IMR-90 (cell line): ENCODE measurements at regions not wholly inside any gene's neighbourhood (a gene's known extent, or its start where the extent isn't known, plus 50 kb on each side); places are given as distances from the start of the nearest gene placed in this dataset.

Experiments used
- ATAC-seq: fragments of 200-7000 bp; cut with Tn5 transposase; 2 replicates; pipeline ENCODE4 v1.9.1; 2020; ENCODE audit warnings: low read depth, mild to moderate bottlenecking, moderate library complexity
- BruUV-seq: library from RNA; stranded (reverse); fragments of 400-500 nt; replicated peaks from 2 replicates; lab custom pipeline; 2021; lab: Mats Ljungman, UMichigan
- CTCF ChIA-PET: fragments of 300-600 bp; formaldehyde crosslinking; extraction: SDS; loops from one replicate; lab custom pipeline; 2021; ENCODE audit warnings: antibody characterized with exemption; lab: Yijun Ruan, JAX
- POLR2A ChIA-PET: fragments of 300-600 bp; sonication (Branson Sonifier 250); formaldehyde crosslinking; loops from one replicate; lab custom pipeline; 2022; ENCODE audit warnings: antibody characterized with exemption; ENCODE audit not compliant: unreplicated experiment; lab: Charles Lee
- DNase-seq: peaks from one replicate; pipeline ENCODE4 v3.0.0; 2013
- H2AFZ ChIP-seq: replicated peaks from 2 replicates; pipeline ENCODE3; 2013; ENCODE audit warnings: low read length, mild to moderate bottlenecking; ENCODE audit not compliant: poor library complexity
- H2AK5ac ChIP-seq: 2 replicates; pipeline ENCODE4 v1.6.1; 2013; ENCODE audit warnings: low read depth, low read length, inconsistent platforms
- H2AK9ac ChIP-seq: replicated peaks from 2 replicates; pipeline ENCODE3; 2013; ENCODE audit warnings: mild to moderate bottlenecking, low read depth, low read length, moderate library complexity; ENCODE audit not compliant: poor library complexity
- H2BK120ac ChIP-seq: 2 replicates; pipeline ENCODE4 v1.6.1; 2013; ENCODE audit warnings: low read depth, low read length, inconsistent platforms
- H2BK15ac ChIP-seq: 3 replicates; pipeline ENCODE4 v1.6.1; 2013; ENCODE audit warnings: low read depth, low read length, inconsistent platforms
- H2BK20ac ChIP-seq: 2 replicates; pipeline ENCODE4 v1.6.1; 2013; ENCODE audit warnings: low read depth, mild to moderate bottlenecking, inconsistent platforms, low read length, moderate library complexity
- H2BK5ac ChIP-seq: 2 replicates; pipeline ENCODE4 v1.6.1; 2013; ENCODE audit warnings: mild to moderate bottlenecking, low read depth, low read length, inconsistent platforms; ENCODE audit not compliant: poor library complexity, severe bottlenecking
- H3K14ac ChIP-seq: replicated peaks from 2 replicates; pipeline ENCODE4 v1.6.1; 2013; ENCODE audit warnings: low read depth, low read length, inconsistent platforms
- H3K18ac ChIP-seq: 2 replicates; pipeline ENCODE4 v1.6.1; 2013; ENCODE audit warnings: low read depth, low read length, control low read depth
- H3K23ac ChIP-seq: 2 replicates; pipeline ENCODE4 v1.6.1; 2013; ENCODE audit warnings: low read depth, low read length, inconsistent platforms
- H3K27ac ChIP-seq: 2 replicates; pipeline ENCODE4 v1.5.1; 2013; ENCODE audit warnings: mild to moderate bottlenecking, control low read depth, low read length; ENCODE audit not compliant: insufficient read depth
- H3K27me3 ChIP-seq: 2 replicates; pipeline ENCODE4 v1.6.1; 2013; ENCODE audit warnings: low read length; ENCODE audit not compliant: control insufficient read depth, insufficient read depth
- H3K36me3 ChIP-seq: 2 replicates; pipeline ENCODE4 v1.6.1; 2013; ENCODE audit warnings: low read length, mixed read lengths; ENCODE audit not compliant: control insufficient read depth, insufficient read depth
- H3K4ac ChIP-seq: 2 replicates; pipeline ENCODE4 v1.6.1; 2013; ENCODE audit warnings: low read depth, low read length, inconsistent platforms
- H3K4me1 ChIP-seq: 2 replicates; pipeline ENCODE4 v1.6.1; 2013; ENCODE audit warnings: low read length, mixed read lengths; ENCODE audit not compliant: control insufficient read depth, insufficient read depth
- H3K4me2 ChIP-seq: 2 replicates; pipeline ENCODE4 v1.6.1; 2013; ENCODE audit warnings: low read depth, mild to moderate bottlenecking, control low read depth, low read length, moderate library complexity
- H3K4me3 ChIP-seq: 2 replicates; pipeline ENCODE4 v1.5.1; 2013; ENCODE audit warnings: low read depth, mild to moderate bottlenecking, control low read depth, low read length, moderate library complexity; ENCODE audit not compliant: insufficient read depth
- H3K56ac ChIP-seq: 2 replicates; pipeline ENCODE4 v1.6.1; 2013; ENCODE audit warnings: low read length, inconsistent platforms; ENCODE audit not compliant: insufficient read depth; ENCODE audit errors: extremely low read depth
- H3K79me1 ChIP-seq, 2 experiments: 2 replicates each; pipeline ENCODE4 v1.6.1; 2013; ENCODE audit warnings: low read length in 2 of 2, inconsistent platforms in 1 of 2, low read depth in 1 of 2
- H3K9ac ChIP-seq: 2 replicates; pipeline ENCODE4 v1.6.1; 2013; ENCODE audit warnings: low read depth, low read length, control low read depth
- H3K9me1 ChIP-seq: 2 replicates; pipeline ENCODE4 v1.6.1; 2013; ENCODE audit warnings: low read length, inconsistent platforms; ENCODE audit not compliant: insufficient read depth
- H3K9me3 ChIP-seq: 2 replicates; pipeline ENCODE4 v1.6.1; 2013; ENCODE audit warnings: low read length; ENCODE audit not compliant: control insufficient read depth, insufficient read depth
- H4K20me1 ChIP-seq: 2 replicates; pipeline ENCODE4 v1.6.1; 2013; ENCODE audit warnings: low read length, inconsistent platforms; ENCODE audit not compliant: insufficient read depth
- H4K5ac ChIP-seq: 2 replicates; pipeline ENCODE4 v1.6.1; 2013; ENCODE audit warnings: mild to moderate bottlenecking, low read depth, low read length, control low read depth
- H4K8ac ChIP-seq, 2 experiments: 2 replicates each; pipeline ENCODE4 v1.6.1; 2013; ENCODE audit warnings: low read depth in 2 of 2, low read length in 2 of 2, control low read depth in 1 of 2, inconsistent platforms in 1 of 2
- H4K91ac ChIP-seq: 2 replicates; pipeline ENCODE4 v1.6.1; 2013; ENCODE audit warnings: low read depth, low read length, inconsistent platforms; ENCODE audit not compliant: insufficient read depth
- BHLHE40 ChIP-seq: fragments of 150-350 bp; IDR thresholded peaks from 2 replicates; pipeline ENCODE4 v1.6.1; 2016; ENCODE audit warnings: mild to moderate bottlenecking, low read depth, low read length
- CEBPB ChIP-seq: IDR thresholded peaks from 2 replicates; pipeline ENCODE4 v1.6.1; 2012; ENCODE audit warnings: low read depth, low read length, improper control_type of control experiment
- CHD1 ChIP-seq: IDR thresholded peaks from 2 replicates; pipeline ENCODE4 v1.6.1; 2012; ENCODE audit warnings: low read depth, low read length, improper control_type of control experiment
- ELK1 ChIP-seq: fragments of 150-350 bp; IDR thresholded peaks from 2 replicates; pipeline ENCODE4 v1.6.1; 2016; ENCODE audit warnings: low read depth, mild to moderate bottlenecking, low read length, moderate library complexity, borderline replicate concordance
- FOS ChIP-seq: fragments of 150-350 bp; IDR thresholded peaks from 2 replicates; pipeline ENCODE4 v1.6.1; 2016; ENCODE audit warnings: low read depth, low read length
- MAFK ChIP-seq: IDR thresholded peaks from 2 replicates; pipeline ENCODE4 v1.6.1; 2012; ENCODE audit warnings: low read depth, low read length, improper control_type of control experiment
- MAZ ChIP-seq: IDR thresholded peaks from 2 replicates; pipeline ENCODE4 v1.6.1; 2012; ENCODE audit warnings: low read depth, mild to moderate bottlenecking, low read length, improper control_type of control experiment, moderate library complexity, borderline replicate concordance
- MXI1 ChIP-seq: IDR thresholded peaks from 2 replicates; pipeline ENCODE4 v1.6.1; 2012; ENCODE audit warnings: low read depth, mild to moderate bottlenecking, low read length, moderate library complexity, borderline replicate concordance
- POLR2A ChIP-seq: IDR thresholded peaks from 2 replicates; pipeline ENCODE4 v1.6.1; 2012; ENCODE audit warnings: mild to moderate bottlenecking, low read depth, low read length
- RAD21 ChIP-seq: IDR thresholded peaks from 2 replicates; pipeline ENCODE4 v1.6.1; 2012; ENCODE audit warnings: low read length, improper control_type of control experiment
- RCOR1 ChIP-seq: IDR thresholded peaks from 2 replicates; pipeline ENCODE4 v1.6.1; 2012; ENCODE audit warnings: mild to moderate bottlenecking, low read length, improper control_type of control experiment; ENCODE audit not compliant: insufficient replicate concordance
- RFX5 ChIP-seq: IDR thresholded peaks from 2 replicates; pipeline ENCODE4 v1.8.0; 2012; ENCODE audit warnings: low read depth, mild to moderate bottlenecking, low read length, moderate library complexity
- SMC3 ChIP-seq: fragments of 150-350 bp; IDR thresholded peaks from 2 replicates; pipeline ENCODE4 v1.6.1; 2016; ENCODE audit warnings: low read depth, mild to moderate bottlenecking, antibody characterized with exemption, low read length, moderate library complexity
- WGBS, 2 experiments: methylation state at CpG; one replicate each; pipeline versions ENCODE4 v1.1.5 to v1.1.7; 2013; ENCODE audit warnings: missing lambda C conversion rate in 2 of 2; ENCODE audit not compliant: insufficient read length in 1 of 2; ENCODE audit errors: extremely low coverage in 2 of 2; 5-methylcytosine and 5-hydroxymethylcytosine counted together
- dilution Hi-C: fragments of 300-500 bp; cut with HindIII; formaldehyde crosslinking; loops from one replicate; pipeline ENCODE4 v1.14.3; 2018; ENCODE audit warnings: low sequenced_read_pairs; ENCODE audit not compliant: unreplicated experiment
- in situ Hi-C: fragments of 300-500 bp; cut with MboI; formaldehyde crosslinking; loops from 3 replicates; pipeline ENCODE4 v1.14.3; 2019; ENCODE audit warnings: low sequenced_read_pairs, inconsistent platforms, mixed read lengths
- intact Hi-C: fragments of 100-400 bp; cut with micrococcal nuclease; formaldehyde crosslinking; loops from 2 replicates; pipeline ENCODE4 v1.10.0; 2022
- TF ChIP-seq, protein P1 (sequence below): fragments of 150-350 bp; IDR thresholded peaks from 2 replicates; pipeline ENCODE4 v1.6.1; 2017; ENCODE audit warnings: mild to moderate bottlenecking, antibody characterized with exemption, low read length, low read depth
- TF ChIP-seq, protein P2 (sequence below): conservative IDR thresholded peaks from 2 replicates; pipeline ENCODE4 v1.5.1; 2012; ENCODE audit warnings: mild to moderate bottlenecking, low read depth, low read length, improper control_type of control experiment

- Histone ChIP-seq H3K4me3 (no peak overlapping the region), H3K4me2 (no peak overlapping the region), H2BK120ac (peak overlapping the region; percentile 38; the same call in 1 of the 2 replicates), H4K5ac (no peak overlapping the region), H2AK9ac (peak overlapping the region; percentile 63), H3K27me3 (no peaks in the 10 kb centered on the region), H3K18ac (no peak overlapping the region), H3K9me1 (no peaks in the 10 kb centered on the region), H3K9me3 (no peaks in the 10 kb centered on the region; the same call in 1 of the 2 replicates), H4K20me1 (no peaks in the 10 kb centered on the region), H2BK5ac (no peak overlapping the region), H3K79me1 (no peaks in the 10 kb centered on the region), H3K23ac (no peak overlapping the region), H2BK15ac (no peak overlapping the region; the same call in 2 of the 3 replicates), H2AFZ (peak overlapping the region; percentile 68), H4K91ac (no peak overlapping the region), H2BK20ac (peak overlapping the region; percentile 34; the same call in 1 of the 2 replicates), H3K4ac (peak overlapping the region; percentile 68), H3K14ac (no peak overlapping the region), H2AK5ac (no peak overlapping the region), H3K9ac (no peak overlapping the region), H3K27ac (no peak overlapping the region), H3K4me1 (no peaks in the 10 kb centered on the region; the same call in 1 of the 2 replicates), H3K56ac (no peak overlapping the region), H3K36me3 (no peaks in the 10 kb centered on the region), H4K8ac (no peak overlapping the region; a peak in 1 of 4 replicates)
- intact Hi-C loops (no loop called here), dilution Hi-C loops (no loop called here), in situ Hi-C loops (no loop called here)
- ChIA-PET POLR2A (no interaction called here), CTCF (interaction anchor here (0.6 to 0.9 kb wide), 2 partner anchors 10 to 926 kb away, joined by 3 read pairs; no protein-coding TSS in a partner anchor)
- no TSS peak for BruUV-seq
- no peak for DNase-seq
- no peak for ATAC-seq
- TF ChIP-seq MXI1: no peak
- TF ChIP-seq MAFK: no peak
- no peak for TF ChIP-seq MAZ
- no peak for TF ChIP-seq SMC3
- TF ChIP-seq FOS: no peak
- TF ChIP-seq CHD1: no peak
- no peak for TF ChIP-seq ELK1
- no peak for TF ChIP-seq RFX5
- no peak for TF ChIP-seq BHLHE40
- no peak for TF ChIP-seq POLR2A
- TF ChIP-seq RAD21: no peak
- TF ChIP-seq CEBPB: no peak
- TF ChIP-seq, protein P1, sequence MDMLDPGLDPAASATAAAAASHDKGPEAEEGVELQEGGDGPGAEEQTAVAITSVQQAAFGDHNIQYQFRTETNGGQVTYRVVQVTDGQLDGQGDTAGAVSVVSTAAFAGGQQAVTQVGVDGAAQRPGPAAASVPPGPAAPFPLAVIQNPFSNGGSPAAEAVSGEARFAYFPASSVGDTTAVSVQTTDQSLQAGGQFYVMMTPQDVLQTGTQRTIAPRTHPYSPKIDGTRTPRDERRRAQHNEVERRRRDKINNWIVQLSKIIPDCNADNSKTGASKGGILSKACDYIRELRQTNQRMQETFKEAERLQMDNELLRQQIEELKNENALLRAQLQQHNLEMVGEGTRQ: no peak
- TF ChIP-seq, protein P2, sequence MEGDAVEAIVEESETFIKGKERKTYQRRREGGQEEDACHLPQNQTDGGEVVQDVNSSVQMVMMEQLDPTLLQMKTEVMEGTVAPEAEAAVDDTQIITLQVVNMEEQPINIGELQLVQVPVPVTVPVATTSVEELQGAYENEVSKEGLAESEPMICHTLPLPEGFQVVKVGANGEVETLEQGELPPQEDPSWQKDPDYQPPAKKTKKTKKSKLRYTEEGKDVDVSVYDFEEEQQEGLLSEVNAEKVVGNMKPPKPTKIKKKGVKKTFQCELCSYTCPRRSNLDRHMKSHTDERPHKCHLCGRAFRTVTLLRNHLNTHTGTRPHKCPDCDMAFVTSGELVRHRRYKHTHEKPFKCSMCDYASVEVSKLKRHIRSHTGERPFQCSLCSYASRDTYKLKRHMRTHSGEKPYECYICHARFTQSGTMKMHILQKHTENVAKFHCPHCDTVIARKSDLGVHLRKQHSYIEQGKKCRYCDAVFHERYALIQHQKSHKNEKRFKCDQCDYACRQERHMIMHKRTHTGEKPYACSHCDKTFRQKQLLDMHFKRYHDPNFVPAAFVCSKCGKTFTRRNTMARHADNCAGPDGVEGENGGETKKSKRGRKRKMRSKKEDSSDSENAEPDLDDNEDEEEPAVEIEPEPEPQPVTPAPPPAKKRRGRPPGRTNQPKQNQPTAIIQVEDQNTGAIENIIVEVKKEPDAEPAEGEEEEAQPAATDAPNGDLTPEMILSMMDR: no peak
- TF ChIP-seq RCOR1: no peak
- WGBS, 2 experiments: no CpG with 5 or more reads among the region's 5 CpGs
Measured at GRCh38 chr5:163578652-163579051, 73.2 kb downstream of the MAT2B start.
